Upper lobe of left lung (tissue), 4 donors: ENCODE measurements at regions not wholly inside any gene's neighbourhood (a gene's known extent, or its start where the extent isn't known, plus 50 kb on each side); places are given as distances from the start of the nearest gene placed in this dataset.

Experiments used
- EP300 ChIP-seq, 4 donors: sonication (generic); formaldehyde crosslinking; IDR thresholded peaks; one replicate each; pipeline ENCODE4 v1.5.1; 2017; ENCODE audit warnings: antibody characterized with exemption in 4 of 4, control low read depth in 2 of 4
- POLR2A ChIP-seq, 4 donors: fragments of 450-650 bp; IDR thresholded peaks; one replicate each; pipeline ENCODE4 v1.5.1; 2016 to 2017; ENCODE audit warnings: antibody characterized with exemption in 4 of 4, mild to moderate bottlenecking in 2 of 4
- TF ChIP-seq, protein P1 (sequence below), 6 experiments: fragments of 450-650 bp in 4 of 6; fragments of 200-600 bp in 2 of 6; sonication (generic) in 2 of 6; IDR thresholded peaks; one replicate each; pipeline ENCODE4 v1.5.1; 2016 to 2019; ENCODE audit warnings: antibody characterized with exemption in 6 of 6

DNA sequence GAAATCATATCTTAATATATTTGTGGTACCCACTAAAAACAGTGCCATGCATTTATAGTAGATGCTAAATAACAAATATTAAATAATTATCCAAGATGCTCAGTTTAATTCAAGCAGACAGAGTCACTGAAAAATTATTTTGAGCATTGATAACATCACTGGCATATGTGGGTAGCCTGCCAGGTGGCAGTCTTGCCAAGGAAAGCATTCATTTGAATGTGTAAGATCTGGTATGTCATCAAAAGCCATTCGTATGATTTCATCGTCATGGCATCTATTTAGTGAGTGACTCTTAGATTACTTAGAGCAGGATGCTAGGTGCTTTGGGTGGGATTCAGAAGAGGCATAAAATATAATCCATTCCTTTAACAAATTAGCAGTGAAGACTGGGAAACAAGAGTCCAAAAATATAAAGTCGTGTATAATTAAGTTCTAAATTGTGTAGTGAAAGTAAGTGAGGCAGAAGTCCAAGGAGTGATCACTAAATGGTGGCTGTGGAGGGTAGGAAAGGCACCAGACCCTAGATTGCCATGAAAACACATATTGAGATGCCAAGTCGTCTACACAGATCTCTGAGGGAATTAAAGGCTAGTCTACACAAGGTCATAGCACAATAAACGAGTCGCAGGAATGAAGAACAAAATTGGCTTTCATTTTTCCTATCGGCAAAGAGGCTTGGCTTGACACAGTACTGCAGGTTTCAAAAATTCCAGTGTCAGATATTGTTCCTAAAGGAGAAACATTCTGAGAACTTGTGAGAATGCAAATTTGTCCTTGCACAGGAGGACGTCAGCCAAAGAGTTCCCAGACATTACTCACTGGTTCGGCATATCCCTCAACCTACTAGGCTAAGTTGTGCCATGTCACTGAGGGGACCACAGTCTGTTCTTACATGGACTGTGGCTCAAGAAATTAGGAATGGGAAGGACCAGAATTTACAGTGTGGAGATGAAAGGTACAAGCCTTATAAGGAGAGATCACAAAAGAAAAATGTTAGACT is 130.8 kb downstream of the LYPLAL1 start:
- TF ChIP-seq, protein P1, sequence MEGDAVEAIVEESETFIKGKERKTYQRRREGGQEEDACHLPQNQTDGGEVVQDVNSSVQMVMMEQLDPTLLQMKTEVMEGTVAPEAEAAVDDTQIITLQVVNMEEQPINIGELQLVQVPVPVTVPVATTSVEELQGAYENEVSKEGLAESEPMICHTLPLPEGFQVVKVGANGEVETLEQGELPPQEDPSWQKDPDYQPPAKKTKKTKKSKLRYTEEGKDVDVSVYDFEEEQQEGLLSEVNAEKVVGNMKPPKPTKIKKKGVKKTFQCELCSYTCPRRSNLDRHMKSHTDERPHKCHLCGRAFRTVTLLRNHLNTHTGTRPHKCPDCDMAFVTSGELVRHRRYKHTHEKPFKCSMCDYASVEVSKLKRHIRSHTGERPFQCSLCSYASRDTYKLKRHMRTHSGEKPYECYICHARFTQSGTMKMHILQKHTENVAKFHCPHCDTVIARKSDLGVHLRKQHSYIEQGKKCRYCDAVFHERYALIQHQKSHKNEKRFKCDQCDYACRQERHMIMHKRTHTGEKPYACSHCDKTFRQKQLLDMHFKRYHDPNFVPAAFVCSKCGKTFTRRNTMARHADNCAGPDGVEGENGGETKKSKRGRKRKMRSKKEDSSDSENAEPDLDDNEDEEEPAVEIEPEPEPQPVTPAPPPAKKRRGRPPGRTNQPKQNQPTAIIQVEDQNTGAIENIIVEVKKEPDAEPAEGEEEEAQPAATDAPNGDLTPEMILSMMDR (IDR thresholded peaks at IDR 0.05) = no peak
- TF ChIP-seq POLR2A (IDR thresholded peaks at IDR 0.05) = no peak
- TF ChIP-seq EP300 (IDR thresholded peaks at IDR 0.05) = no peak
